Coronary artery (tissue), 2 donors: ENCODE measurements at regions not wholly inside any gene's neighbourhood (a gene's known extent, or its start where the extent isn't known, plus 50 kb on each side); places are given as distances from the start of the nearest gene placed in this dataset.

Experiments
- DNase-seq: peaks from one replicate; pipeline ENCODE4 v3.0.0-alpha.2; 2017; ENCODE audit warnings: low spot score
- H3K27ac ChIP-seq, 2 donors: fragments of 200-600 bp; sonication (generic); one replicate each; pipeline ENCODE4 v1.5.1; 2016 to 2019
- H3K4me3 ChIP-seq: fragments of 200-600 bp; sonication (generic); 2 replicates; pipeline ENCODE4 v1.5.1; 2016; ENCODE audit warnings: mild to moderate bottlenecking, moderate library complexity
- TF ChIP-seq, protein P1 (sequence below): fragments of 200-600 bp; sonication (generic); IDR thresholded peaks from one replicate; pipeline ENCODE4 v1.5.1; 2019; ENCODE audit warnings: antibody characterized with exemption

DNA sequence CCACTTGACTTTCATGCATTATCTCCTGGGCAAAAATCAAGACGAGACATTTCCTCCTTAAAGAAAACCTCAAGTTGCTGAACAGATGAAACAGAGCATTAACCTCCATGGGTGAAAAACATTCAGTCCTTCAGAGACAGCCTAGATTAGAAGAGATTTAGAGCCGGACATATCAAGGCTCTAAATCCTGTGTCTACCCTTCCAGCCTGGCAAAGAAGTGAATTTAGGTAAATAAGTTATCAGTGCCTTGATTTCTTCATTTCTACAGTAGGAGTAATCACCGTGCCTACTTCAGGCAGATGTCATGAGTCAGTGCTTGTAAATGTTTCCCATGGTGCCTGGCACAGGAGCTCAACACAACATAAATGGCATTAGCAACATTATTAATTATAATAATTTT is 159.3 kb upstream of the PRICKLE2 start:
- Histone ChIP-seq H3K4me3 (no peak overlapping the region), H3K27ac (no peak overlapping the region)
- TF ChIP-seq, protein P1, sequence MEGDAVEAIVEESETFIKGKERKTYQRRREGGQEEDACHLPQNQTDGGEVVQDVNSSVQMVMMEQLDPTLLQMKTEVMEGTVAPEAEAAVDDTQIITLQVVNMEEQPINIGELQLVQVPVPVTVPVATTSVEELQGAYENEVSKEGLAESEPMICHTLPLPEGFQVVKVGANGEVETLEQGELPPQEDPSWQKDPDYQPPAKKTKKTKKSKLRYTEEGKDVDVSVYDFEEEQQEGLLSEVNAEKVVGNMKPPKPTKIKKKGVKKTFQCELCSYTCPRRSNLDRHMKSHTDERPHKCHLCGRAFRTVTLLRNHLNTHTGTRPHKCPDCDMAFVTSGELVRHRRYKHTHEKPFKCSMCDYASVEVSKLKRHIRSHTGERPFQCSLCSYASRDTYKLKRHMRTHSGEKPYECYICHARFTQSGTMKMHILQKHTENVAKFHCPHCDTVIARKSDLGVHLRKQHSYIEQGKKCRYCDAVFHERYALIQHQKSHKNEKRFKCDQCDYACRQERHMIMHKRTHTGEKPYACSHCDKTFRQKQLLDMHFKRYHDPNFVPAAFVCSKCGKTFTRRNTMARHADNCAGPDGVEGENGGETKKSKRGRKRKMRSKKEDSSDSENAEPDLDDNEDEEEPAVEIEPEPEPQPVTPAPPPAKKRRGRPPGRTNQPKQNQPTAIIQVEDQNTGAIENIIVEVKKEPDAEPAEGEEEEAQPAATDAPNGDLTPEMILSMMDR = no peak
- no peak for DNase-seq

DNA sequence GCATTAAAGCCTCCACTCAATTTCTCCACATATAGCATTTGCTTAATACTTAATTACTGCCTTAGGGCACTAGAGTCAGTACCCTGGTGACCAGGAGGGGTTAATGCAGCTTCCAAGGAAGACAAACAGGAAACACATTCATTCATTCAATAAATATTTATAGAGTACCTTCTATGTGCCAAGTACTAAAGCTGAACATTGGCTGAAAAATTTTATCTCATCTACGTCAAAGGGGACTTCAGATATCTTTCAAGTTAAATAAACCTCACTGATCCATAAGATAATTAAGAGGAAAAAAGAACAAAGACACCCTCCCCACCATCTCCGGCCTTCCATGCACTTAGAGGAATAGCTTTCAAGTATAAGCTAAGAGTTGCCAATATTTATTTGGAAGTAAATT is 156.9 kb upstream of the PRICKLE2 start:
- no peak for DNase-seq
- TF ChIP-seq, protein P1 = no peak
- Histone ChIP-seq H3K27ac (no peak overlapping the region), H3K4me3 (no peak overlapping the region)

DNA sequence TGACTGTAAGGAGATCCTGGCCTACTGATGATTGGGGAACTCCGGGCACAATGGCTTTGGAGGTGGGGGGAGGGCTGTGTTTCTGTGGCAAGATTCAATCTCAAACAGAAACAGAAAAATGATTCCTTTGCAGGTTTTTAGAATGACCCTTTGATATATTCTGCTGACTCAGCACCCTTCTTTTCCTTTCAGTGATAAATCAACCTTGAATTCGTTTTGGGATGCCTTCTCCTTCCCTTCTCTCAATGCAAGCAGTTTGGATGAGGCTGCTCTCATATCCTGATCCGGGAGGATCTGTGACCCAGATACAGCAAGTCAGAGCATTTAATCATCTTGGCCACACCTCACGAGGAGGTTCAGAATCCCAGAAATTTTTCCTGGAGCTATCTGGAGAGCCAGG is 156.1 kb upstream of the PRICKLE2 start:
- H3K27ac ChIP-seq = no peak overlapping the region
- TF ChIP-seq, protein P1 = no peak
- no peak overlapping the region for H3K4me3 ChIP-seq
- DNase-seq = no peak

DNA sequence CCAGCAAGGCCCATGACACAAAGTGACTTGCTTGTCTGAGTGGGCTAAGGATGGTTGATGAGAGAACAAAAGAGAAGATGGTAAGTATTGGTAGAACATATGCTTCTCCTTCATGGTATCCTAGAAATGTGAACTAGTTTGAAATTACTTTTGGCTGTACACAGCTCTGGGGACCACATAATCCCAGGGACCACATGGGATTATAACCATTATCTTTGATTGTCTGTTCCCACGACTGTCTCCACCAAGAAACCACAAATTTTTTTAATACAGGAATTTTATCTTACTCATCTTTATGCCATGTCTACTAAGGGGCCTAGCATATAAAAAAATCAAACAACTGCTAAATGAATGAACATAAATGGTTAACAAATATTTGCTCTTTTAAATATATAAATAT is 155.3 kb upstream of the PRICKLE2 start:
- DNase-seq = no peak
- TF ChIP-seq, protein P1 = no peak
- Histone ChIP-seq H3K27ac (no peak overlapping the region), H3K4me3 (no peak overlapping the region)

DNA sequence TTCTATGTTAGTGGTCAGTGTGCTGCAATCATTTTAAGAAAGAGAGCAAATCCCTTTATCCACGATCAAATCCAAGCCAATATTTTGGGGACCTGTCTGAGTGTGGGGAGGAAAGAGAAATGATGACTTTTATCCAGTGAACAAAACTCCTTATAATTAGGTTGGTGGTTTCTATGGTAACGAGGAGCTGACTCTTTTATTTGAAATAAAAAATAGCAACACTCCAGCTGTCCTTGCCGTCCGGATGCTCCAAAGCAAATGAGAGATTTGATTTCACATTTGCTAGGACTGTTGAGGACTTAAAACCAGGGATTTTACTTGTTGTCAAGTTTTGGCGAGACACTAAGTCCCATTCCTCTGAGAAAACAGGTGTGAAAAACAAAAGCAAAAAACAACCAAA is 154.0 kb upstream of the PRICKLE2 start:
- TF ChIP-seq, protein P1 = no peak
- no peak overlapping the region for H3K27ac ChIP-seq
- DNase-seq = no peak
- H3K4me3 ChIP-seq = no peak overlapping the region

DNA sequence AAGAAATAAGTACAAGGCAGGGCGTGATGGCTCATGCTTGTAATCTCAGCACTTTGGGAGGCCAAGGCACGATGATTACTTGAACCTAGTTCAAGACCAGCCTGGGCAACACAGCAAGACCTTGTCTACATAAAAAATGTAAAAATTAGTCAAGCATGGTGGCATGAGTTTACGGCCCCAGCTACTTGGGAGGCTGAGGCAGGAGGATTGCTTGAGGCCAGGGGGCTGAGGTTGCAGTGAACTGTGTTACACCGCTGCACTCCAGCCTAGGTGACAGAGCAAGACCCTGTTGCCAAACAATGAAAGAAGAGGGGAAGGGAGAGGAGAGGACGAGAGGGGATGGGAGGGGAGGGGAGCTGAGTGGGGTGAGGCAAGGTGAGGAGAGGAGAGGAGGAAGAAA is 152.7 kb upstream of the PRICKLE2 start:
- DNase-seq = no peak
- no peak overlapping the region for H3K27ac ChIP-seq
- TF ChIP-seq, protein P1 = no peak
- H3K4me3 ChIP-seq = no peak overlapping the region

DNA sequence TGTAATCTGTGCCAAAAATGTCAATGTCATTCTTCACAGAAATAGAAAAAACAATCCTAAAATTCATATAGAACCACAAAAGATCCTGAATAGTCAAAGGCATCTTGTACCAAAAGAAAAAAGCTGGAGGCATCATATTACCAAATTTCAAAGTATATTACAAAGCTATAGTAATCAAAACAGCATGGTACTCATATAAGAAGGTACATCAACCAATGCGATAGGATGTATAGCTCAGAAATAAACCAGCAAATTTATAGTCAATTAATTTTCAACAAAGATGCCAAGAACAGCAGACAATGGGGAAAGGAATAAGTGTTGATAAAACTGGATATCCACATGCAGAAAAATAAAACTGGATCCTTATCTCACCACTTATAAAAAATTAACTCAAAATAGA is 150.5 kb upstream of the PRICKLE2 start:
- no peak overlapping the region for H3K27ac ChIP-seq
- TF ChIP-seq, protein P1 = no peak
- no peak for DNase-seq
- no peak overlapping the region for H3K4me3 ChIP-seq
